Stimulated activated CD8-positive, alpha-beta memory T cell treated with anti-CD3 and anti-CD28 coated beads, Interleukin-7, amount 100 ng/mL, for 1 hour (primary cell): ENCODE measurements at regions not wholly inside any gene's neighbourhood (a gene's known extent, or its start where the extent isn't known, plus 50 kb on each side); places are given as distances from the start of the nearest gene placed in this dataset.
"Not testable (repeated sequence)": the region's sequence is repeated elsewhere in the genome, so short reads cannot be mapped to it uniquely, and the experiment has no call there.

Experiments used
- DNase-seq, 2 donors: peaks; one replicate each; pipeline ENCODE4 v3.0.0-alpha.2; 2020; ENCODE audit warnings: low read depth in 2 of 2

- no peak for DNase-seq
These were observed 215.2 kb upstream of the NOCT start for GRCh38 chr4:138800421-138800820.

GRCh38 chr4:138798404-138798803, 217.2 kb upstream of the NOCT start:
- no peak for DNase-seq

GRCh38 chr4:138797646-138798045, 217.9 kb upstream of the NOCT start:
- no peak for DNase-seq

- DNase-seq: no peak
These were observed 218.8 kb upstream of the NOCT start for GRCh38 chr4:138796761-138797160.

GRCh38 chr4:138790706-138791340, 224.8 kb upstream of the NOCT start:
- no peak for DNase-seq

GRCh38 chr4:138789796-138790195, 225.8 kb upstream of the NOCT start:
- no peak for DNase-seq

GRCh38 chr4:138788857-138789256, 226.7 kb upstream of the NOCT start:
- no peak for DNase-seq

GRCh38 chr4:138788267-138788790, 227.3 kb upstream of the NOCT start:
- no peak for DNase-seq

- not testable (repeated sequence) for DNase-seq
These were observed 235.8 kb upstream of the NOCT start for GRCh38 chr4:138779761-138780160.

- DNase-seq: no peak
These were observed 239.7 kb upstream of the NOCT start for GRCh38 chr4:138775890-138776289.

- DNase-seq: no peak
These were observed 240.1 kb upstream of the NOCT start for GRCh38 chr4:138775489-138775888.

GRCh38 chr4:138774940-138775339, 240.6 kb upstream of the NOCT start:
- no peak for DNase-seq

GRCh38 chr4:138774125-138774524, 241.5 kb upstream of the NOCT start:
- not testable (repeated sequence) for DNase-seq

GRCh38 chr4:138773321-138773720, 242.3 kb upstream of the NOCT start:
- DNase-seq: no peak

- DNase-seq: no peak
These were observed 243.2 kb upstream of the NOCT start for GRCh38 chr4:138772366-138772765.

- no peak for DNase-seq
These were observed 244.8 kb upstream of the NOCT start for GRCh38 chr4:138770818-138771217.

GRCh38 chr4:138766332-138766731, 249.2 kb upstream of the NOCT start:
- DNase-seq: no peak

- DNase-seq: no peak
These were observed 250.1 kb upstream of the NOCT start for GRCh38 chr4:138765442-138765841.

- DNase-seq: no peak
These were observed 253.9 kb upstream of the NOCT start for GRCh38 chr4:138761638-138762220.

GRCh38 chr4:138759554-138759902, 256.1 kb upstream of the NOCT start:
- no peak for DNase-seq

- DNase-seq: no peak
These were observed 256.6 kb upstream of the NOCT start for GRCh38 chr4:138758876-138759553.

- DNase-seq: no peak
These were observed 257.4 kb upstream of the NOCT start for GRCh38 chr4:138758196-138758595.

GRCh38 chr4:138757432-138757831, 258.1 kb upstream of the NOCT start:
- DNase-seq: no peak
